Upper lobe of left lung (tissue), 6 donors: ENCODE measurements at regions not wholly inside any gene's neighbourhood (a gene's known extent, or its start where the extent isn't known, plus 50 kb on each side); places are given as distances from the start of the nearest gene placed in this dataset.
"Not testable (repeated sequence)": the region's sequence is repeated elsewhere in the genome, so short reads cannot be mapped to it uniquely, and the experiment has no call there.

Experiments
- ATAC-seq, 2 donors: fragments of 200-7000 bp; cut with Tn5 transposase; one replicate each; pipeline ENCODE4 v1.9.1; 2022; ENCODE audit warnings: mild to moderate bottlenecking in 2 of 2, moderate library complexity in 2 of 2; ENCODE audit not compliant: low FRiP score in 2 of 2
- DNase-seq, 2 donors: peaks; one replicate each; pipeline ENCODE4 v3.0.0-alpha.2; 2019 to 2020
- H3K27ac ChIP-seq, 4 donors: fragments of 200-600 bp; sonication (generic); one replicate each; pipeline ENCODE4 v1.5.1; 2016 to 2019
- H3K27me3 ChIP-seq, 4 donors: fragments of 200-600 bp; sonication (generic); one replicate each; pipeline ENCODE4 v1.5.1; 2017 to 2019
- H3K36me3 ChIP-seq, 4 donors: fragments of 200-600 bp; sonication (generic); one replicate each; pipeline ENCODE4 v1.5.1; 2016 to 2019
- H3K4me1 ChIP-seq, 4 donors: fragments of 200-600 bp; sonication (generic); one replicate each; pipeline ENCODE4 v1.5.1; 2018 to 2019
- H3K4me3 ChIP-seq, 4 donors: fragments of 200-600 bp; sonication (generic); one replicate each; pipeline ENCODE4 v1.5.1; 2017 to 2019; ENCODE audit warnings: mild to moderate bottlenecking in 2 of 4, moderate library complexity in 1 of 4
- H3K9me3 ChIP-seq, 4 donors: fragments of 200-600 bp; sonication (generic); one replicate each; pipeline ENCODE4 v1.5.1; 2018 to 2019
- CTCF ChIP-seq, 6 experiments: fragments of 450-650 bp in 4 of 6; fragments of 200-600 bp in 2 of 6; sonication (generic) in 2 of 6; IDR thresholded peaks; one replicate each; pipeline ENCODE4 v1.5.1; 2016 to 2019; ENCODE audit warnings: antibody characterized with exemption in 6 of 6
- EP300 ChIP-seq, 4 donors: sonication (generic); formaldehyde crosslinking; IDR thresholded peaks; one replicate each; pipeline ENCODE4 v1.5.1; 2017; ENCODE audit warnings: antibody characterized with exemption in 4 of 4, control low read depth in 2 of 4
- POLR2A ChIP-seq, 4 donors: fragments of 450-650 bp; IDR thresholded peaks; one replicate each; pipeline ENCODE4 v1.5.1; 2016 to 2017; ENCODE audit warnings: antibody characterized with exemption in 4 of 4, mild to moderate bottlenecking in 2 of 4
- POLR2AphosphoS5 ChIP-seq, 2 donors: sonication (generic); formaldehyde crosslinking; IDR thresholded peaks; one replicate each; pipeline ENCODE4 v1.5.1; 2017; ENCODE audit warnings: antibody characterized with exemption in 2 of 2
- WGBS, 2 donors: methylation state at CpG; one replicate each; pipeline ENCODE4 v1.1.5; 2017 to 2018; 5-methylcytosine and 5-hydroxymethylcytosine counted together
- donor health status: DM: no; HTN: no; CAD: no; lungs with moderate emphysema.
- donor health status: DM: no; HTN: yes; CAD: no; lungs with severe emphysema.

- TF ChIP-seq EP300 (IDR thresholded peaks at IDR 0.05) (no peak), POLR2AphosphoS5 (IDR thresholded peaks at IDR 0.05) (no peak), POLR2A (IDR thresholded peaks at IDR 0.05) (no peak), CTCF (IDR thresholded peaks at IDR 0.05) (no peak)
Measured at GRCh38 chr2:138095336-138095735, 131.1 kb downstream of the HNMT start.

GRCh38 chr2:138099288-138099687 is 135.0 kb downstream of the HNMT start:
- not testable (repeated sequence) for H3K9me3 ChIP-seq, H3K27me3 ChIP-seq, H3K27ac ChIP-seq, ATAC-seq, H3K4me3 ChIP-seq, H3K4me1 ChIP-seq, DNase-seq, H3K36me3 ChIP-seq
- WGBS, 2 donors, result 91 to 96% methylated on average over 3 of the region's 3 CpGs

More at GRCh38 chr2:138095336-138095735, 131.1 kb downstream of the HNMT start:
- ATAC-seq (no peak), DNase-seq (no peak)
- no peaks in the 10 kb centered on the region for H3K9me3 ChIP-seq
- no peak overlapping the region for H3K27ac ChIP-seq
- H3K36me3 ChIP-seq, result no peaks in the 10 kb centered on the region
- no peaks in the 10 kb centered on the region for H3K27me3 ChIP-seq
- H3K4me3 ChIP-seq, result no peak overlapping the region
- no peaks in the 10 kb centered on the region for H3K4me1 ChIP-seq

GRCh38 chr2:138101718-138102117 is 137.4 kb downstream of the HNMT start:
- DNase-seq (no peak), ATAC-seq (no peak)
- Histone ChIP-seq H3K27me3 (no peaks in the 10 kb centered on the region), H3K4me3 (no peak overlapping the region), H3K27ac (no peak overlapping the region), H3K4me1 (no peaks in the 10 kb centered on the region), H3K36me3 (no peaks in the 10 kb centered on the region), H3K9me3 (no peaks in the 10 kb centered on the region)
- TF ChIP-seq CTCF (IDR thresholded peaks at IDR 0.05), result no peak
- TF ChIP-seq POLR2AphosphoS5 (IDR thresholded peaks at IDR 0.05), result no peak
- no peak for TF ChIP-seq POLR2A (IDR thresholded peaks at IDR 0.05)
- no peak for TF ChIP-seq EP300 (IDR thresholded peaks at IDR 0.05)
- WGBS, 2 donors, result 90 to 94% methylated on average over 2 of the region's 2 CpGs

- Histone ChIP-seq H3K4me1 (no peaks in the 10 kb centered on the region), H3K27me3 (no peaks in the 10 kb centered on the region), H3K27ac (no peak overlapping the region), H3K9me3 (no peaks in the 10 kb centered on the region), H3K36me3 (no peaks in the 10 kb centered on the region), H3K4me3 (no peak overlapping the region)
- TF ChIP-seq CTCF (IDR thresholded peaks at IDR 0.05) (no peak), POLR2AphosphoS5 (IDR thresholded peaks at IDR 0.05) (no peak), POLR2A (IDR thresholded peaks at IDR 0.05) (no peak), EP300 (IDR thresholded peaks at IDR 0.05) (no peak)
- ATAC-seq, result no peak
- DNase-seq, result no peak
Measured at GRCh38 chr2:138102664-138103063, 138.4 kb downstream of the HNMT start.

GRCh38 chr2:138103156-138103555 is 138.9 kb downstream of the HNMT start:
- ATAC-seq, result no peak
- WGBS, 2 donors, result 96 to 98% methylated on average over 1 of the region's 1 CpG
- TF ChIP-seq POLR2AphosphoS5 (IDR thresholded peaks at IDR 0.05) (no peak), EP300 (IDR thresholded peaks at IDR 0.05) (no peak), POLR2A (IDR thresholded peaks at IDR 0.05) (no peak), CTCF (IDR thresholded peaks at IDR 0.05) (no peak)
- H3K27me3 ChIP-seq, result no peaks in the 10 kb centered on the region
- no peaks in the 10 kb centered on the region for H3K36me3 ChIP-seq
- H3K4me3 ChIP-seq, result no peak overlapping the region
- no peaks in the 10 kb centered on the region for H3K9me3 ChIP-seq
- no peaks in the 10 kb centered on the region for H3K4me1 ChIP-seq
- DNase-seq, result no peak
- H3K27ac ChIP-seq, result no peak overlapping the region
